ENCODE measurements at regions not wholly inside any gene's neighbourhood (a gene's known extent, or its start where the extent isn't known, plus 50 kb on each side); places are given as distances from the start of the nearest gene placed in this dataset.

GRCh38 chr13:99750951-99751350 lies 220.6 kb downstream of the ZIC5 start:
- TF ChIP-seq CTCF (IDR thresholded peaks at IDR 0.05): no peak
- no peak for TF ChIP-seq POLR2A (IDR thresholded peaks at IDR 0.05)
